ENCODE measurements at regions not wholly inside any gene's neighbourhood (a gene's known extent, or its start where the extent isn't known, plus 50 kb on each side); places are given as distances from the start of the nearest gene placed in this dataset.

- H3K27me3 Mint-ChIP-seq (ENCODE audit: low read depth, unreplicated experiment), result peaks cover 2% of the 10 kb centered on the region
- no peak overlapping the region for H3K27ac Mint-ChIP-seq (ENCODE audit: unreplicated experiment)
- DNase-seq (ENCODE audit: low read depth) (no peak), FAIRE-seq (no peak)
- H3K4me1 ChIP-seq (ENCODE audit: insufficient read depth, low read length), result peaks cover 17% of the 10 kb centered on the region
- peaks cover 7% of the 10 kb centered on the region for H3K4me1 Mint-ChIP-seq (ENCODE audit: low read depth, unreplicated experiment)
- H3K9me3 Mint-ChIP-seq (ENCODE audit: unreplicated experiment), result peaks cover 23% of the 10 kb centered on the region
- peaks cover 1% of the 10 kb centered on the region for H3K36me3 Mint-ChIP-seq (ENCODE audit: low read depth, unreplicated experiment)
- no peak for TF ChIP-seq EZH2 (IDR thresholded peaks at IDR 0.05; ENCODE audit: insufficient read depth, low read length)
- no peak for TF ChIP-seq CTCF (IDR thresholded peaks at IDR 0.05; ENCODE audit: insufficient read depth, low read depth, low read length)
- no peak overlapping the region for H3K4me3 Mint-ChIP-seq (ENCODE audit: unreplicated experiment)
- no peak overlapping the region for H3K4me2 ChIP-seq (ENCODE audit: low read length)
- no peaks in the 10 kb centered on the region for H3K79me2 ChIP-seq (ENCODE audit: insufficient read depth, low read length)
- no peak overlapping the region for H3K9ac ChIP-seq (ENCODE audit: low read length)
- no peaks in the 10 kb centered on the region for H4K20me1 ChIP-seq (ENCODE audit: insufficient read depth, low read length)
- no peak overlapping the region for H3K27ac ChIP-seq (ENCODE audit: low read depth, low read length)
- H2AFZ ChIP-seq (ENCODE audit: low read depth, low read length), result no peak overlapping the region
- H3K9me3 ChIP-seq (ENCODE audit: insufficient read depth, low read depth, low read length), result peaks cover 10% of the 10 kb centered on the region
- H3K4me3 ChIP-seq (ENCODE audit: insufficient read depth, low read depth, low read length), result no peak overlapping the region
- H3K36me3 ChIP-seq (ENCODE audit: insufficient read depth, low read length), result no peaks in the 10 kb centered on the region
- H3K27me3 ChIP-seq (ENCODE audit: insufficient read depth, low read length), result no peaks in the 10 kb centered on the region
These were observed 550.7 kb downstream of the MN1 start for GRCh38 chr22:27250886-27251285.

GRCh38 chr22:27251563-27251962 lies 550.0 kb downstream of the MN1 start:
- H3K4me3 Mint-ChIP-seq (ENCODE audit: unreplicated experiment), result no peak overlapping the region
- H3K27me3 ChIP-seq (ENCODE audit: insufficient read depth, low read length), result no peaks in the 10 kb centered on the region
- no peak overlapping the region for H2AFZ ChIP-seq (ENCODE audit: low read depth, low read length)
- H3K36me3 ChIP-seq (ENCODE audit: insufficient read depth, low read length), result no peaks in the 10 kb centered on the region
- peaks cover 7% of the 10 kb centered on the region for H3K4me1 Mint-ChIP-seq (ENCODE audit: low read depth, unreplicated experiment)
- H3K9ac ChIP-seq (ENCODE audit: low read length), result no peak overlapping the region
- no peak overlapping the region for H3K27ac Mint-ChIP-seq (ENCODE audit: unreplicated experiment)
- H3K4me3 ChIP-seq (ENCODE audit: insufficient read depth, low read depth, low read length), result no peak overlapping the region
- peaks cover 23% of the 10 kb centered on the region for H3K9me3 Mint-ChIP-seq (ENCODE audit: unreplicated experiment)
- peaks cover 10% of the 10 kb centered on the region for H3K9me3 ChIP-seq (ENCODE audit: insufficient read depth, low read depth, low read length)
- H4K20me1 ChIP-seq (ENCODE audit: insufficient read depth, low read length), result no peaks in the 10 kb centered on the region
- FAIRE-seq (no peak), DNase-seq (ENCODE audit: low read depth) (no peak)
- peaks cover 2% of the 10 kb centered on the region for H3K27me3 Mint-ChIP-seq (ENCODE audit: low read depth, unreplicated experiment)
- H3K36me3 Mint-ChIP-seq (ENCODE audit: low read depth, unreplicated experiment), result peaks cover 1% of the 10 kb centered on the region
- no peak overlapping the region for H3K27ac ChIP-seq (ENCODE audit: low read depth, low read length)
- H3K4me2 ChIP-seq (ENCODE audit: low read length), result no peak overlapping the region
- peaks cover 17% of the 10 kb centered on the region for H3K4me1 ChIP-seq (ENCODE audit: insufficient read depth, low read length)
- H3K79me2 ChIP-seq (ENCODE audit: insufficient read depth, low read length), result no peaks in the 10 kb centered on the region
- TF ChIP-seq CTCF (IDR thresholded peaks at IDR 0.05; ENCODE audit: insufficient read depth, low read depth, low read length), result no peak
- TF ChIP-seq EZH2 (IDR thresholded peaks at IDR 0.05; ENCODE audit: insufficient read depth, low read length), result no peak

- Histone ChIP-seq H3K4me3 (ENCODE audit: insufficient read depth, low read depth, low read length) (no peak overlapping the region), H3K9ac (ENCODE audit: low read length) (no peak overlapping the region), H3K36me3 (ENCODE audit: insufficient read depth, low read length) (no peaks in the 10 kb centered on the region), H3K9me3 (ENCODE audit: insufficient read depth, low read depth, low read length) (peaks cover 10% of the 10 kb centered on the region), H4K20me1 (ENCODE audit: insufficient read depth, low read length) (no peaks in the 10 kb centered on the region), H3K27ac (ENCODE audit: low read depth, low read length) (peak overlapping the region; percentile 51), H3K79me2 (ENCODE audit: insufficient read depth, low read length) (no peaks in the 10 kb centered on the region), H2AFZ (ENCODE audit: low read depth, low read length) (no peak overlapping the region), H3K27me3 (ENCODE audit: insufficient read depth, low read length) (no peaks in the 10 kb centered on the region), H3K4me2 (ENCODE audit: low read length) (no peak overlapping the region), H3K4me1 (ENCODE audit: insufficient read depth, low read length) (peaks cover 15% of the 10 kb centered on the region)
- FAIRE-seq, result peak; percentile 9
- Mint-ChIP-seq H3K4me1 (ENCODE audit: low read depth, unreplicated experiment) (peaks cover 7% of the 10 kb centered on the region), H3K27me3 (ENCODE audit: low read depth, unreplicated experiment) (peaks cover 2% of the 10 kb centered on the region), H3K36me3 (ENCODE audit: low read depth, unreplicated experiment) (peaks cover 1% of the 10 kb centered on the region), H3K27ac (ENCODE audit: unreplicated experiment) (no peak overlapping the region), H3K9me3 (ENCODE audit: unreplicated experiment) (peaks cover 23% of the 10 kb centered on the region), H3K4me3 (ENCODE audit: unreplicated experiment) (no peak overlapping the region)
- DNase-seq (ENCODE audit: low read depth), result peak; percentile 92
- TF ChIP-seq CTCF (IDR thresholded peaks at IDR 0.05; ENCODE audit: insufficient read depth, low read depth, low read length), result no peak
- no peak for TF ChIP-seq EZH2 (IDR thresholded peaks at IDR 0.05; ENCODE audit: insufficient read depth, low read length)
These were observed 549.1 kb downstream of the MN1 start for GRCh38 chr22:27252282-27253049.

Data from astrocyte (in vitro differentiated cells and primary cell).